Liver (tissue), 3 donors: ENCODE measurements at regions not wholly inside any gene's neighbourhood (a gene's known extent, or its start where the extent isn't known, plus 50 kb on each side); places are given as distances from the start of the nearest gene placed in this dataset.

Experiments
- CTCF ChIP-seq: fragments of 150-350 bp; IDR thresholded peaks from 2 replicates; pipeline ENCODE4 v1.5.1; 2017; ENCODE audit warnings: improper control_type of control experiment, low read depth, low read length; ENCODE audit not compliant: missing input control
- EGR1 ChIP-seq, 2 donors: IDR thresholded peaks; 2 replicates each; pipeline ENCODE4 v1.6.1; 2016 to 2018; ENCODE audit warnings: antibody characterized with exemption in 2 of 2, low read depth in 2 of 2
- GABPA ChIP-seq, 2 donors: IDR thresholded peaks in 1 of 2; conservative IDR thresholded peaks in 1 of 2; 2 replicates each; pipeline ENCODE4 v1.6.1; 2016; ENCODE audit warnings: antibody characterized with exemption in 2 of 2, mild to moderate bottlenecking in 1 of 2, moderate library complexity in 1 of 2
- JUND ChIP-seq, 2 donors: IDR thresholded peaks; 2 replicates each; pipeline ENCODE4 v1.6.1; 2016; ENCODE audit warnings: antibody characterized with exemption in 2 of 2
- RAD21 ChIP-seq, 2 donors: IDR thresholded peaks; 2 replicates each; pipeline ENCODE4 v1.6.1; 2016; ENCODE audit warnings: antibody characterized with exemption in 2 of 2, mild to moderate bottlenecking in 2 of 2
- REST ChIP-seq: IDR thresholded peaks from 2 replicates; pipeline ENCODE4 v1.6.1; 2016; ENCODE audit warnings: antibody characterized with exemption, mild to moderate bottlenecking
- RXRA ChIP-seq, 2 donors: IDR thresholded peaks; 2 replicates each; pipeline ENCODE4 v1.6.1; 2017 to 2018; ENCODE audit warnings: antibody characterized with exemption in 2 of 2, mild to moderate bottlenecking in 1 of 2
- SP1 ChIP-seq: IDR thresholded peaks from 2 replicates; pipeline ENCODE4 v1.6.1; 2018; ENCODE audit warnings: antibody characterized with exemption, mild to moderate bottlenecking
- TAF1 ChIP-seq: conservative IDR thresholded peaks from 2 replicates; pipeline ENCODE4 v1.6.1; 2016; ENCODE audit warnings: antibody characterized with exemption, mild to moderate bottlenecking
- YY1 ChIP-seq: IDR thresholded peaks from 2 replicates; pipeline ENCODE4 v1.6.1; 2016; ENCODE audit warnings: antibody characterized with exemption, mild to moderate bottlenecking
- TF ChIP-seq, protein P1 (sequence below): IDR thresholded peaks from 2 replicates; pipeline ENCODE4 v1.6.1; 2016; ENCODE audit warnings: antibody characterized with exemption
- donor health status: healthy.
- donor health status: healthy.

DNA sequence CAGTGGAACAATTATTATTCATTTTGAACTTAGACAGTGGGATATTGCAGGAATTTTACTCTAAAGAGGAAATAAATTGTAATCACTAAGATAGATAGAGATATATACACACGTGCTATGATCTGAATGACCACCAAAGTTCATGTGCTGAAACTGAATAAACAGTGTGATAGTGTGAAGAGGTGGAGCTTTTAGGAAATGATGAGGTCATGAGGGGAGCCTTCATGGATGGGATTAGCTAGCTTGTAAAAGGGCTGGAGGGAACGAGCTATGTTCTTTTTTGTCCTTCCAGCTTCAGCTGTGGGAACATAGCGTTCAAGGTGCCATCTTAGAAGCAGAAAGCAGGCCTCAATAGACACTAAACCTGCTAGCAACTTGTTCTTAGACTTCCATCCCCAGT lies 191.5 kb upstream of the LRIG3 start:
- no peak for TF ChIP-seq RXRA (IDR thresholded peaks at IDR 0.05)
- TF ChIP-seq JUND (IDR thresholded peaks at IDR 0.05): no peak
- no peak for TF ChIP-seq CTCF
- TF ChIP-seq REST: no peak
- no peak for TF ChIP-seq YY1
- no peak for TF ChIP-seq RAD21 (IDR thresholded peaks at IDR 0.05)
- TF ChIP-seq TAF1: no peak
- no peak for TF ChIP-seq EGR1 (IDR thresholded peaks at IDR 0.05; ENCODE audit: low read depth in 2 of 2)
- TF ChIP-seq, protein P1, sequence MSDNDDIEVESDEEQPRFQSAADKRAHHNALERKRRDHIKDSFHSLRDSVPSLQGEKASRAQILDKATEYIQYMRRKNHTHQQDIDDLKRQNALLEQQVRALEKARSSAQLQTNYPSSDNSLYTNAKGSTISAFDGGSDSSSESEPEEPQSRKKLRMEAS: no peak
- no peak for TF ChIP-seq SP1
- no peak for TF ChIP-seq GABPA (IDR thresholded peaks at IDR 0.05 in 1 of 2, conservative IDR thresholded peaks at IDR 0.05 in 1 of 2)
